ENCODE measurements at regions not wholly inside any gene's neighbourhood (a gene's known extent, or its start where the extent isn't known, plus 50 kb on each side); places are given as distances from the start of the nearest gene placed in this dataset.

DNA sequence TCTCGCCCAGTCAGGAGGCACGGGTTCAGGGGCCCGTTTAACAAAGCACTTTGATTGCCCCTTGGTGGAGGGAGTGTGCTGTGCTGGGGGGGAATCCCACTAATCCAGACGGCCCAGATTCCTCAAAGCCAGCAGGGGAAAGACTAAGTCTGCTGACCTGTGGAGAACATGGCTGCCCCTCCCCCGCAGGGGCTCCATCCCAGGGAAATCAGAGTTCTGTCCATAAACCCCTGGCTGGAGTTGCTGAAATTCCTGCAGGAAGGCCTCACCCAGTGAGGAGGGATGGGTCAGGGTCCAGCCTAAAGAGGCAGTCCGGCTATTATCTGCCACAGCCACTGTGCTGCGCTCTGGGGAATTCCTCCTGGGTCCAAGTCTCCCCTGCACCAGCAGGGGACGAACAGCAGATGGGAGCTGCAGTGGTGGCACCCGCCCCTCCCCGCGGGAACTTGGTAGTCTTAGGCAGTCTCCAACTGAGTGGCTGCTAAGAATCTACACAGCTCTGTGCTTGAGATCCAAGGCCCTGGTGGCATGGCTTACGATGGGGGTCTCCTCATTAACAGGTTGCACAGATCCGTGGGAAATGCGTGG is 174.0 kb upstream of the DAB2 start:
- Histone ChIP-seq H3K4me3 (no peak overlapping the region), H3K9ac (ENCODE audit: insufficient read depth in 1 of 2, low read length in 2 of 2) (no peak overlapping the region), H3K27ac (ENCODE audit: low read depth in 1 of 2, low read length in 1 of 2) (no peak overlapping the region), H3K27me3 (ENCODE audit: control insufficient read depth in 3 of 3, insufficient read depth in 3 of 3, low read length in 2 of 3) (no peaks in the 10 kb centered on the region), H3K36me3 (ENCODE audit: control insufficient read depth in 4 of 4, insufficient read depth in 4 of 4, low read length in 4 of 4) (no peaks in the 10 kb centered on the region), H3K4me1 (ENCODE audit: control insufficient read depth in 5 of 5, insufficient read depth in 5 of 5, low read length in 5 of 5) (no peaks in the 10 kb centered on the region), H3K9me3 (ENCODE audit: control insufficient read depth in 4 of 4, insufficient read depth in 3 of 4, low read length in 3 of 4) (no peaks in the 10 kb centered on the region)
- TF ChIP-seq, protein P1, sequence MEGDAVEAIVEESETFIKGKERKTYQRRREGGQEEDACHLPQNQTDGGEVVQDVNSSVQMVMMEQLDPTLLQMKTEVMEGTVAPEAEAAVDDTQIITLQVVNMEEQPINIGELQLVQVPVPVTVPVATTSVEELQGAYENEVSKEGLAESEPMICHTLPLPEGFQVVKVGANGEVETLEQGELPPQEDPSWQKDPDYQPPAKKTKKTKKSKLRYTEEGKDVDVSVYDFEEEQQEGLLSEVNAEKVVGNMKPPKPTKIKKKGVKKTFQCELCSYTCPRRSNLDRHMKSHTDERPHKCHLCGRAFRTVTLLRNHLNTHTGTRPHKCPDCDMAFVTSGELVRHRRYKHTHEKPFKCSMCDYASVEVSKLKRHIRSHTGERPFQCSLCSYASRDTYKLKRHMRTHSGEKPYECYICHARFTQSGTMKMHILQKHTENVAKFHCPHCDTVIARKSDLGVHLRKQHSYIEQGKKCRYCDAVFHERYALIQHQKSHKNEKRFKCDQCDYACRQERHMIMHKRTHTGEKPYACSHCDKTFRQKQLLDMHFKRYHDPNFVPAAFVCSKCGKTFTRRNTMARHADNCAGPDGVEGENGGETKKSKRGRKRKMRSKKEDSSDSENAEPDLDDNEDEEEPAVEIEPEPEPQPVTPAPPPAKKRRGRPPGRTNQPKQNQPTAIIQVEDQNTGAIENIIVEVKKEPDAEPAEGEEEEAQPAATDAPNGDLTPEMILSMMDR (IDR thresholded peaks at IDR 0.05; ENCODE audit: control extremely low read depth, extremely low read depth), result no peak
- ATAC-seq (ENCODE audit: insufficient read depth, low FRiP score) (no peak), DNase-seq (no peak)
- whole genome bisulfite sequencing, 2 donors, result 87 to 91% methylated on average over 14 of the region's 14 CpGs

DNA sequence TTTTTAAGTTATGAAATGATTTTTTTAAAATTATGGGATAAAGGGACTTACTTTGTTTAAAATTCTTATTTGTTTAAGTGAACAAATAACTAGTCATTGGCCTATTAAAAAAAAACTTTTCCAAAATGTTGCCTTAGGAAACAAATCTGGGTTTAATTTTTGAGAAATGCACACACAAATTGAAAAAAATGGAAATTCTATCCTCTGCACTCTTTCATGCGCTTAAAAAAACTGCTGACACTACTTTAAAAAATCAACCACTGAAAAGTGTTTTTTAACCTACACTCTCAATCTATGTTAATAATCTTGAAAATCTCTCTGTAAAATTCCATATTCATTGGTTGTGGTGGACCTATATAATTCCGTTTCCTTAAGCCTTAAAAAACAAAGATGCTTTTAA is 163.4 kb upstream of the DAB2 start:
- 91 to 94% methylated on average over 2 of the region's 2 CpGs for WGBS, 2 donors
- DNase-seq, result no peak
- Histone ChIP-seq H3K4me3 (no peak overlapping the region), H3K9me3 (ENCODE audit: control insufficient read depth in 4 of 4, insufficient read depth in 3 of 4, low read length in 3 of 4) (no peaks in the 10 kb centered on the region), H3K27me3 (ENCODE audit: control insufficient read depth in 3 of 3, insufficient read depth in 3 of 3, low read length in 2 of 3) (no peaks in the 10 kb centered on the region), H3K9ac (ENCODE audit: insufficient read depth in 1 of 2, low read length in 2 of 2) (no peak overlapping the region), H3K4me1 (ENCODE audit: control insufficient read depth in 5 of 5, insufficient read depth in 5 of 5, low read length in 5 of 5) (no peaks in the 10 kb centered on the region), H3K27ac (ENCODE audit: low read depth in 1 of 2, low read length in 1 of 2) (no peak overlapping the region), H3K36me3 (ENCODE audit: control insufficient read depth in 4 of 4, insufficient read depth in 4 of 4, low read length in 4 of 4) (no peaks in the 10 kb centered on the region)
- no peak for ATAC-seq (ENCODE audit: insufficient read depth, low FRiP score)
- TF ChIP-seq, protein P1 (IDR thresholded peaks at IDR 0.05; ENCODE audit: control extremely low read depth, extremely low read depth), result no peak

DNA sequence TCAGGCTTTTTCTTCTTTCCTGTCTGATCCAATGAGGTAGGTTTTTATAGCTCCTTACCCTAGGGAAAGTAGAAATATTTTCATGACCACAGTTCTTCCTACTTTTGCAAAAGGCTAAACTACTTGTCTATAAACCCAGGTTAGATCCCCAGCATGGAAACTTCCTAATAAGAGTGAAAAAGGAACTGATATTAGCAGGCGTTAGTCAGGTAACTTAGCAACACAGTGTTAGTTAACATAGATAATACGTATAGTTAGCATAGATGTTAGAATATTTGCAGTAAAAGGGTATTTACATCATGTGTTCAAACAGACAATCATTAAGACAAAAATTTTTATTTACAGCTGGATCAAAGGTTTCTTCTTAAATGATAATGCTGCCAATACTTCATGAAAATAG is 162.9 kb upstream of the DAB2 start:
- H3K4me1 ChIP-seq (ENCODE audit: control insufficient read depth in 5 of 5, insufficient read depth in 5 of 5, low read length in 5 of 5), result no peaks in the 10 kb centered on the region
- no peak for ATAC-seq (ENCODE audit: insufficient read depth, low FRiP score)
- no peak overlapping the region for H3K27ac ChIP-seq (ENCODE audit: low read depth in 1 of 2, low read length in 1 of 2)
- no peaks in the 10 kb centered on the region for H3K36me3 ChIP-seq (ENCODE audit: control insufficient read depth in 4 of 4, insufficient read depth in 4 of 4, low read length in 4 of 4)
- no peak overlapping the region for H3K9ac ChIP-seq (ENCODE audit: insufficient read depth in 1 of 2, low read length in 2 of 2)
- no peaks in the 10 kb centered on the region for H3K9me3 ChIP-seq (ENCODE audit: control insufficient read depth in 4 of 4, insufficient read depth in 3 of 4, low read length in 3 of 4)
- H3K4me3 ChIP-seq, result no peak overlapping the region
- H3K27me3 ChIP-seq (ENCODE audit: control insufficient read depth in 3 of 3, insufficient read depth in 3 of 3, low read length in 2 of 3), result no peaks in the 10 kb centered on the region
- WGBS, 2 donors, result 77 to 84% methylated on average over 2 of the region's 2 CpGs
- DNase-seq, result no peak
- TF ChIP-seq, protein P1 (IDR thresholded peaks at IDR 0.05; ENCODE audit: control extremely low read depth, extremely low read depth), result no peak

DNA sequence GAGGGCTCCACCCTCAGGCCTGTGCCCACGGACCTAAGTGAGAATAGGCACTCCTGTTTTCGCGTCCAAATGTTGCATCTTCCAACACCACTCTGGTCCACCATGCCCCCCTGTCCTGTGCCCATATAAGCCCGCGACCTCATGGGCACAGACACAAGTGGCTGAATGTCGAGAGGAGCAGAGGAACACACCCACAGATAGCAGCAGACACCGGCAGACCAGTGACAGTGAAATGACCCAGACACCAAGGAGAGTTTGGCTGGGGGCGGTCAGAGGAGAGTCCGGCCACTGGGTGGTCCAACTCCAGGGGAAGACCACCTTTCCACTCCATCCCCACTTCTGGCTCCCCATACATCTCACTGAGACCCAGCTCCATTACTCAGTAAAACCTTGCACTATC is 161.4 kb upstream of the DAB2 start:
- DNase-seq, result no peak
- Histone ChIP-seq H3K27ac (ENCODE audit: low read depth in 1 of 2, low read length in 1 of 2) (no peak overlapping the region), H3K4me3 (no peak overlapping the region), H3K36me3 (ENCODE audit: control insufficient read depth in 4 of 4, insufficient read depth in 4 of 4, low read length in 4 of 4) (no peaks in the 10 kb centered on the region), H3K27me3 (ENCODE audit: control insufficient read depth in 3 of 3, insufficient read depth in 3 of 3, low read length in 2 of 3) (no peaks in the 10 kb centered on the region), H3K4me1 (ENCODE audit: control insufficient read depth in 5 of 5, insufficient read depth in 5 of 5, low read length in 5 of 5) (peaks cover 0 to 5% (median 0%) of the 10 kb centered on the region in 5 donors), H3K9ac (ENCODE audit: insufficient read depth in 1 of 2, low read length in 2 of 2) (no peak overlapping the region), H3K9me3 (ENCODE audit: control insufficient read depth in 4 of 4, insufficient read depth in 3 of 4, low read length in 3 of 4) (no peaks in the 10 kb centered on the region)
- TF ChIP-seq, protein P1 (IDR thresholded peaks at IDR 0.05; ENCODE audit: control extremely low read depth, extremely low read depth), result no peak
- ATAC-seq (ENCODE audit: insufficient read depth, low FRiP score), result no peak
- 94 to 97% methylated on average over 9 of the region's 9 CpGs for WGBS, 2 donors
